OCI-M2 (cell line): ENCODE measurements at regions not wholly inside any gene's neighbourhood (a gene's known extent, or its start where the extent isn't known, plus 50 kb on each side); places are given as distances from the start of the nearest gene placed in this dataset.

Source experiments
- DNase-seq: peaks from one replicate; lab custom pipeline; 2025; ENCODE audit not compliant: unreplicated experiment; lab: John Stamatoyannopoulos, UW

DNA sequence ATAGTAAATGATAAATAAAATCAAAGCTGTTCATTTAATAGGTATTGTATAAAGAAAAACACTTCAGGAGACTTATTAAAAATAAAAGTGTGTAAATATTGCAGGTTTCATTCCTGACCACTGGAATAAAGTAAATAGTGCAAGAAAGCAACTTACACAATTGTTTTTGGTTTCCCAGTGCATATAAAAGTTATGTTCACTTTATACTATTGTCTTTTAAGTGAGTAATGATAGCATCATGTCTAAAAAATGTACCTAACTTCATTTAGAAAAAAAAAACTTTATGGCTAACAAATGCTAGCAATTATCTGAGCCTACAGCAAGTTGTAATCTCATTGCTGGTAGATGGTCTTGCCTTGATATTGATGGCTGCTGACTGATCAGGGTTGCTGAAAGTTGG, 726.6 kb upstream of the POU3F2 start:
- DNase-seq, result no peak

DNA sequence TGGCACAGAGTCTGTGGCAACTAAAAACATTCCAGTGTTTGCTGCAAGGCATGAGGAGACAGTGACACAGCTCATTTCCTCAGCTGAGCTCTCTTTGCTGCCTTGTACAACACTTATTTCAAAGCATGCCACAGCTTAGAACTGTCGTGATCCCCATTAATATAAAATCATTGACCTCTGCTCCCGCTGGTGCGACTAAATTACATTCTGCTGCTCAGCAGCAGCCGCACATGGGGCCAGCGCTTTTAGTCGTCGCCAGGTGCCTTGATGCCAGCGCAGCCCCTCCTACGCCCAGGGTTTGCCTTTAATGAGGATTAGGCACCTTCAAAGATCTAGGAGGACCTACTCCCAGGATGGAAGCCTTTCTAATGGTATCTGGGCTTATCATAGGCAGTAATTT, 717.9 kb upstream of the POU3F2 start:
- DNase-seq, result no peak

DNA sequence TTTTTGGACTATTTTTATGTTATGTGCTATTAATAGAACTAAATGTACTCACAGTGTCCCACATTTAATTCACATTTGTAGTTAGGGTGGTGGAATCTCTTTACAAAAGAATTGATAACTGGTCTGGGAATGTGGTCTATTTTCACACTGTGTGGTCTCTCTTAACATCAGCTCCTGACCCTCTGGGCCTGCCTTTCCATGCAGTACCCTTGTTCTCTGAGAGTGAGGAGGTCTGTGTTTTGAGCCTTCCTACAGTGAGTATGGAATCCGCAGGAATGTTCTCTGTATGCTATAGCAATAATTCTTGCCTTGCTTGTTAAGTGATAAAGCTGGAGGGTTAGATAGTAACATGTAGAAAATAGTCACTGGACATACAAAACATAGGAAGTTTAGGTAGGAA, 717.3 kb upstream of the POU3F2 start:
- no peak for DNase-seq

DNA sequence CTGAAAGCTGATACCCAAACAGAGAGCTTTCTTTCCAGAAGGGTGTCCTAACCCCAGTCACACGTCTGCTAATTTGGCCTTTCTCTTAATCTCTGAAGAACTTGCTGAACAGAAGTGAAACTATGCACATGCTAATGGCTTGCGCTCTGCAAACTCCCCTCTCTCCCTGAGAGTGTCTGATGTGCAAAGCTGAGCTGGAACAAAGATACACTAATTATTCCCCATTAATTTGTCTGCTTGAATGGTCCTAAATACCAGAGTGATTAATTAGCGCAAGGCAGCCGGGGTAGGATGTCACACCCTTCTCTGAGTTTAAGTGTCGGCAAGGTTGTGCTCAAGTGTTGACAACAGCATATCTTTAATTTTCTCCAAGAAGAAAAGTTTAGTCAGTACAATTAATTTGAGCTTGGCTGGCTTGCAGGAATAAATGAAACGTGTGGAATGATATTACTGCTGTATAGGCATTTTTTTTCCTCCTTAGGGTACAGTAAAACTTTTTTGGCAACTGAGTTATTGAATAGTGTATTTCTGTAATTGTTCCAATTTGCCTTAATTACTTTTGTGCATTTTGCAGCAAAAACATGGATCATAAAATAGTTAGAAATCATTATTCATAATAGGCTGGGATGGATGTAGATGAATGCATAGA, 715.9 kb upstream of the POU3F2 start:
- DNase-seq, result no peak

DNA sequence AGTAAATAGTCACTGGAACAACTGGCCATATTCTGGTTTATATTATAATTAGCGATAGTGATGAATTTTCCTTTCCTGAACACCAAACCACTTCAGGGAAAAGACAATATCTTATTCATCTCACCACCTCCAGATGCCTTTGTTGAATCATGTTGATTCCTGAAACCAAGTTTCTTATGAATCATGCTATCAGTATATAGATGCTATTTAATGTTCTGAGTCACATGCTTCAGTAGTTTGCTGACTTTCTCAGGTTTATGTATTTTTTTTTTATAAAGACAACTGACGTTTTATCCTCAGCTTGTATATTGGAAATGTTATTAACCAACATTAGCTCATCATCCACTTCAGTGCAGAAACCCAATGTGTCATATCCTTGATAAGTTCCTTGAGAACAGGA, 710.2 kb upstream of the POU3F2 start:
- DNase-seq, result no peak

DNA sequence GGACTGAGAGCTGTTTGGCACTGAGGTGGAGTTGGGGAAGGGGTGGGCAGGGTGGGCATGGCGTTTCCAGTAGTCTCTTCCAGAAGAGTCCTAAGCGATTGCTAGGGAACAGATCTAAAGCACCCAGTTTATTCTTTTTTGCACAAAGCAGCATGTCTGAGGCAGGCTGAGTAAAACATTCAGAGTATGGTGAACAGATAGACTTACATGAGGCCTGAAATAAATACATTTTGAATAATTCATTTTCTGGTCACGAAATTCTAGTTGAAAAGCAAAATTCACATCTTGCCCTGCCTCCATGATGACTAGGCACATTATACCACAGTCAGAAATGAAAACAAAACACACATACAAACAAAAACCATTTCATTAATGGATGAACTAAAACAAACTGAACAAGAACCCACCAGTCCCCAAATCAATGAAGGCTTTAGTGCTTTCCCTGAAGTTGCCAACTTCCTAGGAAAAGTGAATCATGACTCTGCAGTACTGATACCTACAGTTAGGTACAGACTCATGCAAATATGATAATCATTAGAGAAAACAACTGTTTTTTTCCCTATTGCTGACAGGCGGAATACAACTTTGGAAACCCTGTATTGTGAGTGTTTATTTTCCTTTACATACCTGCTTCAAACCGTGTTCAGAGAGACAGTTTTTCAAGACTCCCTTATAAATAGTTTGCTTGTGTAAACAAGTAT, 702.9 kb upstream of the POU3F2 start:
- no peak for DNase-seq

DNA sequence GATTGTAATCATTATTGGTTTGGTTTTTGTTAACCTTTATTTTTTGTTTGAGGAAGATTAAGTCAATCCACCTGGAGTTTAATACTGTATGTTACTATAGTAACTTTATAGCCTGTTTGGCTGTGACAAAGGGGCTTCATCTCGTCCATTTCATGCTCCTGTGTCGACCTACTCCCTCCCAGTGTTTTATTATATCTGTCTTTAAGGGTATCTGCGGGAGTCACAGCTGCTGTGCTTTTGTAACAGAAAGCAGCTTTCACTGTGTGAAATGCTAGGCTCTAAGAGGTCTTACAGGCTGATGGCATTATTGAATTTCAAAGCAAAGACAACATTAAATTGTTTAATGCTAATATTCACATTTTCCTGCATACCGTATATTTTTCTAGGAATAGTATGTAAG, 698.0 kb upstream of the POU3F2 start:
- DNase-seq, result no peak

DNA sequence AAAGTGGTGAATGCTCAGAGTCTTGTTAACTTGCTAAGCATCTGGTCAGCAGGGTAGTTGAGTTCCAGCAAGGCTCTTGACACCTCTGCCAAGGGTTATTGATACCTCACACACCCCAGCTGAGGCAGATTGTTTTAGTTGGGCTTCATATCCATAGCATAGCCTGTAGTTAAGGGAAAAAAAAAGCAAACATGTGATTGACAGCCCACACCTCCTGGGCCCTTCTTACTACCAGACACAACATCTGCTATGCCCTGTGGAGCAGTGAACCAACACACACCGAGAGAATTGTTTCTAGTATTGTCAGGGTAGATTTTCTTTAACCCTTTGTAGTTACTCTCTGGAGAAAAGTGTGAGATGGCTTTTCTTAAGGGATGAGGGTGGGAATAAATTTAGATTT, 697.0 kb upstream of the POU3F2 start:
- DNase-seq, result no peak

DNA sequence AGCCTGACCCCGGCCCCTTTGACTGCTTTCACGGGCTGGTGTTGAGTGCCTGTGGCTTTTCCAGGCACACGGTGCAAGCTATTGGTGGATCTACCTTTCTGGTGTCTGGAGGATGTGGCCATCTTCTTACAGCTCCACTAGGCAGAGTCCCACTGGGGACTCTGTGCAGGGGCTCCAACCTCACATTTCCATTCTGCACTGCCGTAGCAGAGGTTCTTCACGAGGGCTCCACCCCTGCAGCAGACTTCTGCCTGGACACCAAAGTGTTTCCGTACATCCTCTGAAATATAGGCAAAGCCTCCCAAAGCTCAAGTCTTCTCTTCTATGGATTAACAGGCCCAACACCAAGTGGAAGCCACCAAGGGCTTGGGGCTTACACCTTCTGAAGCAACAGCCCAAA, 691.5 kb upstream of the POU3F2 start:
- DNase-seq, result no peak

DNA sequence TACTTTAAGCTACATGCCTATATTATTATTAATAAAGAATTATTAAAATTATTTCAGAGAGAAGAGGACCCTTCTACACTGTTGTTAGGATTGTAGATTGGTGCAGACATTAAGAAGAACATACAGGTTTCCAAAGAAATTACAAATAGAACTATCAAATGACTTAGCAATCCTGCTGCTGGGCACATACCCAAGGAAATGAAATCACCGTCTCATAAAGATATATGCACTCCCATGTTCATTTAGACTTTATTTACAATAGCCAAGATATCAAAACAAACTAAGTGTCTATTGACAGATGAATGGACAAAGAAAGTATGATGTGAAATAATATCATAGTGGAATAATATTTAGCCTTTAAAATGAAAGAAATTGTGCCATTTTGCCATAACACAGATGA, 687.7 kb upstream of the POU3F2 start:
- DNase-seq, result no peak

DNA sequence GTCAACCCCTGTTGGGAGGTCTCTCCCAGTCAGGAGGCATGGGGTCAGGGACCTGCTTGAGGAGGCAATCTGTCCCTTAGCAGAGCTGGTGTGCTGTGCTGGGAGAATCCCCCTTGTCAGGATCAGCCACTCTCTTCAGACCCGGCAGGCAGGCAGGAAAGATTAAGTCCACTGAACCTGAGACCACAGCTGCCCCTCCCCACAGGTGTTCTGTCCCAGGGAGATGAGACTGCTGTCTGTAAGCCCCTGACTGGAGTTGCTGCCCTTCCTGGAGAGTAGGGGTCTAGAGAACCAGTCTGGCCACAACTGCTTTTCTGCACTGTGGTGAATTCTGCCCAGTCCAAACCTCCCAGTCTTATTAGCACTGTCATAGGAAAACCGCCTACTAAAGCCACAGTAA, 677.8 kb upstream of the POU3F2 start:
- DNase-seq, result no peak

DNA sequence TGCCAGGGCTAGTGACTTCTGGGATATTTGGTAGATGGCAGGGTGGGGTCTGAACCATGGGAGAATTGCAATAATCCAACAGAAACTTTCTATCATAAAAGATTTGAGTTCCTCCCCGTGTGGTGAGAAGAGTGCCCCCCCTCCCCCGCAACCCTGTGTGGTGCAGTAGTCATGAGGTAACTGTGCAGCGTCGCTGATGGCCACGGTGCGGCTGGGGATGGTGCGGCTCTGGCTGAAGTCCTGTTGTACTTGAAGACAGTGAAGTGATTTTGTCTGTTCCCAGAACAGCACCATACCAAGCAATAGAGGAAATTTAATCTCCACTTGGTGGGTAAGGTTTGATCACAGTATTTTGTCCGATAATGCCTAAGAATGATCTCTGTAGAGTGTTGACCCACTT, 654.8 kb upstream of the POU3F2 start:
- no peak for DNase-seq

DNA sequence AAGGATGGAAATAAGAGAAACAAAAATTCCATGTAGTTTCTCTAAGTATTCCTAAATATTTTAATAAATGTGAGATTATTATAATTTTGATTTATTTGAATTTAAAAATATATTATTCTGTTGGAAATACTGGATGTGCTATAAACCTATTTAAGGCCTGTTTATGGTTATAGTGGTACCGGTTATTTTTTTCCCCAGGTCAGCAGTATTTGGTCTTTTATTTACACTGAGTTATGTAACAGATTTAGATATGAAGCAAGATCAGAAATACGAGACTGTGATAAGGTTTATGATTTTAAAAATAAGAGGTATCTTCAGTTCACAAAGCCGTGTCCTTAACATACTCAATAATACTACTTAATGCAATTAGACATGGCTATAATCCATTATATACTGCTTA, 634.3 kb upstream of the POU3F2 start:
- no peak for DNase-seq

DNA sequence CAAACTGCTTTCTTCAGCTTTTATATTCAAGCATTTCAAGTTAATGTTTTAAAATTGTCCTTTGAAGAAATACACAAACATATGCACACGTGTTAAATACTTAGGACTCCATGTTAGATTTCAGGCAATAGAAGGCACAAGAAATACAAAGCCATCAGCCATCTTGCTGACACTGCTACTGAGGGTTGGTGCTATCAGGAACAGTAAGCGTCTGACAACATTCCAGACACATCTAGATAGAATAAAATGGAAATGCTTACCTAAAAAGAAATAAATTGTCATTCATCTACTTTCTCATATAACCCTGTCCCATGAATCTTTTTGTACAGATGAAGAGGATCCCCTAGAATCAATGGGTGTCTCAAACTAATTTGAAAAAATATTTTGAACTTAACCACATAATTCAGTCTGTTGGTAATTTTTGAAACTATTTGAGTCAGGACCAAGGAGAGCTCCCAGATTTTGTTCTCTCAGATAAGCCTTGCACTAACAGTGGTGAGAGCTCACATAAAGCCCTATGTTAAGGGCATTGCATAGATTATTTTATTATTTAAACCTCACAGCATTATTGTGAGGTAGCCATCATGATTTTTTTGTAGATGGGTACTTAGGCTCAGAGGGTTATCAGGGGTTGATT, 631.1 kb upstream of the POU3F2 start:
- DNase-seq, result no peak

DNA sequence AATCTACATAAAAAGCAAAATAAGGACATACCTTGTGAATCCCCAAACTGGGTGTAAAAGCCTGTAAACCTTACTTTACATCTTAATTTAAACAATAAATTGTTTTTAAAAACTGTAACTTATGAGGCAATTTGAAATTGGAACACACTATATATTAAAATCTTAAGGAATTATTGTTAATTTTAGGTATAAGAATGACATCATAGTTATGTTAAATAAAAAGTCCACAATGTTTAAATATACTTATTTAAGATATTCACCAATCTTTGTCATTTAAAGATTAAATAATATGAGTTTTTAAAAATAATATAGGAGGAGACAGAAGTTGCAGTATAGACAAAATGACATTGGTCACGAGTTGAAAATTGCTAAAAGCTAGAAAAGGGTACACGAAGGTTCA, 621.9 kb upstream of the POU3F2 start:
- no peak for DNase-seq

DNA sequence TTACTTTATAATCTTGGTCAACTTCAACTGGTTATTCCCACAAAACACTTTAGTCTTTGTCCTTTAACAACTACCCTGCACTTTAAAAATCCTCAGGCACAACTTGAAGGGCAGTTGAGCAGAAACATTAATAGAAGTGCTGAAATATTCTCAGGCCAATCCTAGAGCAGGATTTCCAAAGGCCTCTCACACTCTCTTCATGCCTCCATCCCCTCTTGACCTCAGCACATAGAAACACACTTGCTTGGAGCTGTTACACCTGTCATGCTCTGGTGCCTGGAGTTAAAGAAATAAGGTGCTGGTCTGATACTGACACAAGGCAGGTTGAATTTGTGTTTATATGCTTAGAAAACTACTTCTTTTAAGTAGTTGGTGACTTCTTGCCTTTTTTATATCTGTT, 618.8 kb upstream of the POU3F2 start:
- DNase-seq, result no peak

DNA sequence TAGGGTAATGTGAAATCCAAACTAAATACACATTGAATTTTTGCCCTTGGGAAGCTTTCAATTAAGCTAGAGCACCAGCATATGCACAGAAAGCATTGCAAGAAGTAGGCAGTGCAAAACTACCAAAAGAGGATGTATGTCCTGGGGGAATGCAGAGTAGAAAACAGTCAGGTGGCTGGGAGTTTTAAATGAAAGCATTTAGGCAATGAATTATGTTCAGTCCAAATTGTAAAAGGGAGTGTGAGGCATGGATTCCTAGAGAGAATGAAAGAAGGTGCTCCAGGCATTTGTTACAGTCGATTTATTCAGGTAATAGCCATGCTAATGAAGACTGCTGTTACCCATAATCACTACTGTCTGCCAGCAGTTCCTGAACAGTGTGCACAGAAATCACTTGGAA, 604.1 kb upstream of the POU3F2 start:
- no peak for DNase-seq

DNA sequence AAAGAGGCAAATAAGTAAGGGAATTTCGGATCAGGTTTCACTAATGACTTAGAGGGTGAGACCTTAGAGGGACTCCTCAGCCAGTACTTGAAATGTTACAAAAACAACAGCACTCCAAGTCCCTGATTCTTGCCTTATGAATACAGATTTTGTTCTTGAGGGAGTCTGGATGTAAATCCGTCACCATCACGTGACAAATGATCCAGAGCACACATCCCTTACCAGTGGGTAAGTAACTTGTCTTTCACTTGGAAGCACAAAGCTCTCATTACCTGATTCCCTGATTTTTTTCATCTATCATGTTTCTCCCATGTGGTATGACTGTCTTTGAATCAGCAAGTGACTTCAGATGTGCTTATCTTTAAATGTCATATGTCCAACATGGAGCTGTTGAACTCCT, 595.3 kb upstream of the POU3F2 start:
- no peak for DNase-seq

DNA sequence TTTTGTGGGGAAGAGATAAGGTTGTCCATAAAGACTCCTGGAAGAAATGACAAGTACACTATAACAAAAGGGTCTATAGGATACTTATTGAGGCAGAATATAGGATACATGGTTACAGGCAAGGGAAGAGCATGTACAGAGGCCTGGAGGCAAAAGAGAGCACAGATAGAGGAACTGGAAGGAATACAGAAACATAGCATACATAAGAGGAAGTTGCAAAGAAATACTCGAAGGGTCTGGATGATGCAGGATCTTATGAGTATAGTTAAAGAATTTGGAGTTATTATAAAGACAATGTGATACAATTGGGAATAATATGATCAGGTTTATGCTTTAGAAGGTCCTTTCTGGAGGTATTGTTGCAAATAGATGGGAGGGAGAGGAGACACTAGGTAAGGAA, 592.7 kb upstream of the POU3F2 start:
- no peak for DNase-seq

DNA sequence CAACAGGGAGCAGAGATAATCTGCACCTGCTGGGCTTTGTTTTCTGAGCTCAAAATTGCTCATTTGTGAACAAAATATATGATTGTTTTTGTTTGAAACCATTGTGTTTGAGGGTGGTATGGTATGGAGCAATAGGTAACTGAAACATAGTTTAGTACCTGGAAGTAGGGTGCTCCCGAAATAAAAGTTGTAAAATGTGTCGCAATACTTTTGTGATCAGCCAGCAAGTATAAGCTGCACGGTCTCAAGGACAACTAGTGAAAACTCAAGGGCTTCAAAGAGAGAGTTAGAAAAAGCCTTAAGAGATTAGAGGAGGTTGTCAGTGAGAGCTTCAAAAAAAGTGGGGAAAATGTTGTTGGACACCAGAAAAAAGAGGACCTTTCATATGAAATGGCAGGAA, 579.8 kb upstream of the POU3F2 start:
- no peak for DNase-seq

DNA sequence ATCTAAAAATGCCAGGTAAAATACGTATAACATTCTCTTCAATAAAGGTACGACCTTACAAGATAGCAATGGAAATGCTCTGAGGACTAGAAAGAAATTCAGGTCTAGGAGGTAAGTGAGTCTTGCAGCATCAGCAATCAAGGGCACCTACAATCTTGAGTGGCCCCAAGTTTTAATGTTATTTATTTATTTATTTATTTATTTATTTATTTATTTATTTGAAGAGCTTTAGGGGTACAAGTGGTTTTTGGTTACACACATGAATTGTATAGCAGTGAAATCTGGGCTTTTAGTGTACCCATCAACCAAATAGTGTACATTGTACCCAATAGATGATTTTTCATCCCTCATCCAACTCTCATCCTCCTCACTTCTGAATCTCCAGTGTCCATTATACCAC, 574.0 kb upstream of the POU3F2 start:
- DNase-seq, result no peak

DNA sequence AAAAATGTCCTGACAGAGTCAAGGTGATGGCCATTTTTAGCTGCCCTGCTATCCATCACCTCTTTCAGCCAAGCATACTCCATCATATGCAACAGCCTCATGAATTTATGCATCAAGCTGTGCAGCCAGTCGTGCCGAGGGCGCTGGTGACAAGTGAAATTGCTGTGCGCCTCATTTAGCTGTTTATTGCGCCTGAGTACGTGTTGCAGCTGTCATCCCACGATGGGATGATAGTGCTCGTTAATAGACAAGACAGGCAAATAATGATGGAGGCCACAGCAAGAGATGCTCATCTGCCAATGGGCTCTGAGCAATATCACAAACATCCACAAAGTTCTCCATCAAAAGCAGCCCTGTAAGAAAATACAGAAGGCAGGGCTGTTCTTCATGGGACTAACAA, 562.3 kb upstream of the POU3F2 start:
- DNase-seq, result no peak

DNA sequence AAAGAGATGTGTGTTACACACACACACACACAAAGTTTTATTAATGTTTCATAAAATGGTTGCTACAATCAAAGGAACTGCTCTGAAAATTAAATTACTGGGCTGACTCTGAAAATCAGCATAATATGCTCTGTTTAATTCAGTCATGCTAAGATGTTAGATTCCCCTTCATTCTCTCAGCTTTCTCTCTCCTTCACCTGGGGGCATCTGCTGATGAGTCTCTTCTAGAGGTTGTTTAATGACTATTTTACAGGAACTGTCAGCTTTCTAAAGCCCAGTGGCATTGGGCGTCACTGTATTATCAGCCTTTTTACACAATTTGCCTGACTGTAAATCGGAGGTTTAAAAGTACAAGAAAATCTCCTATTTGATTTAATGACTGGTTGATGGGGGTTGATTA, 559.7 kb upstream of the POU3F2 start:
- no peak for DNase-seq
